ENCODE measurements at regions not wholly inside any gene's neighbourhood (a gene's known extent, or its start where the extent isn't known, plus 50 kb on each side); places are given as distances from the start of the nearest gene placed in this dataset.

DNA sequence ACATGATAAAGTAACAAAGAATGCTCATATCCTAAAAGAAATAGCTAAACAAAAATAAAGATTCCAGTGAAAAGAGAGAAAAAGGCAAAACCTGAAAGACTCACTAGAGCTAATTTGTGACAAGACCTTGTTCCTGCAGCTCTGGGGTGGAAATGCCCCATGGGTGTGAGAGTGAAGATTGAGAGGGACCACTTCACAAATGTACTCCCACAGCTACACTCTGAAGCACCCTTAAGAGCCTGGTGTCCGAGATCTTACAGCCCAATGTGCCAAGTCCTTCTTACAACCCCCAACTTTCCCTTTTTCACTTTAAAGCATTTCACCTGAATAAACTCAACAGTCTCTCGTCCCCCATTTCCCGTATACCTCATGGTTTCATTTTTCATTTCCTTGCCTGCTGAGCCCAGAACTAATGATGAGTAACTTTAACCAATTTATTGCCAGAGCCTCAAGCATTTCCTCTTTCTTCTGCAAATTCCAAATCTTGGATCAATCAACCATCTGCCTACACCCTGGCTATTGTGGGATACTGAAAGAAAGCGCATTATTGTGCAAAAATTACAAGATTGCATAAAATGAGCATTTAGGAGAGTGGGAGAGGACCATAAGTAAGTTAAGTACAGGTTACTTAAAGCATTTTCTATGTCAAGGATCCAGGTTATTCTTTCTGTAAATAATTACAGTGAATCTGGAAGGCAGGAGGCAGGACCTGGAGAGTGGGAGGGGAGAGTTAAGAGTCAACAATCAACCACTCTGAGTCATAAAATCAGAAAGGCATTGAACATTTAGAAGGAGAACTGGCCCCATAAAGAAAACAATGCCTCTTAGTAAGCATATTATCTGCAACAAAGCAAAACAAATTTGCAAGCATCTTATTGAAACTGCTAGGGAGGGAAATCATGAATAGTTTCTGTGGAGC is 804.4 kb upstream of the CELF4 start:
- no peak for TF ChIP-seq POLR2A (IDR thresholded peaks at IDR 0.05)
- TF ChIP-seq POLR2AphosphoS5 (IDR thresholded peaks at IDR 0.05): no peak
- no peak for TF ChIP-seq EP300 (IDR thresholded peaks at IDR 0.05)
- TF ChIP-seq, protein P1, sequence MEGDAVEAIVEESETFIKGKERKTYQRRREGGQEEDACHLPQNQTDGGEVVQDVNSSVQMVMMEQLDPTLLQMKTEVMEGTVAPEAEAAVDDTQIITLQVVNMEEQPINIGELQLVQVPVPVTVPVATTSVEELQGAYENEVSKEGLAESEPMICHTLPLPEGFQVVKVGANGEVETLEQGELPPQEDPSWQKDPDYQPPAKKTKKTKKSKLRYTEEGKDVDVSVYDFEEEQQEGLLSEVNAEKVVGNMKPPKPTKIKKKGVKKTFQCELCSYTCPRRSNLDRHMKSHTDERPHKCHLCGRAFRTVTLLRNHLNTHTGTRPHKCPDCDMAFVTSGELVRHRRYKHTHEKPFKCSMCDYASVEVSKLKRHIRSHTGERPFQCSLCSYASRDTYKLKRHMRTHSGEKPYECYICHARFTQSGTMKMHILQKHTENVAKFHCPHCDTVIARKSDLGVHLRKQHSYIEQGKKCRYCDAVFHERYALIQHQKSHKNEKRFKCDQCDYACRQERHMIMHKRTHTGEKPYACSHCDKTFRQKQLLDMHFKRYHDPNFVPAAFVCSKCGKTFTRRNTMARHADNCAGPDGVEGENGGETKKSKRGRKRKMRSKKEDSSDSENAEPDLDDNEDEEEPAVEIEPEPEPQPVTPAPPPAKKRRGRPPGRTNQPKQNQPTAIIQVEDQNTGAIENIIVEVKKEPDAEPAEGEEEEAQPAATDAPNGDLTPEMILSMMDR (IDR thresholded peaks at IDR 0.05): no peak
- no peak for DNase-seq
- WGBS, 2 donors: 54 to 55% methylated on average over 4 of the region's 4 CpGs
- no peaks in the 10 kb centered on the region for H3K4me1 ChIP-seq
- H3K27me3 ChIP-seq: no peaks in the 10 kb centered on the region
- intact Hi-C loops (cut with DNase I): no loop called here
- no peak overlapping the region for H3K4me3 ChIP-seq
- no peak overlapping the region for H3K27ac ChIP-seq
- H3K9me3 ChIP-seq: no peaks in the 10 kb centered on the region
- no peaks in the 10 kb centered on the region for H3K36me3 ChIP-seq

DNA sequence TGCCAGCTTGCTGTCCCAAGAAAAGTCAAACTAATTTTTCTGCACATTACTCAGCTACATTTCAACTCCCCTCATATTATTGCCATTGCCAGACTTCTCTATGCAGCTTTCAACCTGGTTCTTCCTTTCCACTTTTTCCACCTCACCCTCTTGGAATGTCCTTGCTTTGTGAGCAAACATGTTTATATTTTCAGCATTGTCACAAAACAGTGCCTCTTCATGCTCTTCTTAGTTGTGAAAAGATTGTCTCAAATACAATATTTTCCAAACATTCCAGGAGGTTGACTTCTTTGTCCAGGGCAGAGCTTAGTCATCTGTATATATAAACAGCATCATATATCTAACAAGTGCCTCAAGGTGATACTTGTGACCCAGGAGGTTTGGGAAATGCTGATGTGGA is 803.3 kb upstream of the CELF4 start:
- TF ChIP-seq EP300 (IDR thresholded peaks at IDR 0.05) (no peak), POLR2A (IDR thresholded peaks at IDR 0.05) (no peak), POLR2AphosphoS5 (IDR thresholded peaks at IDR 0.05) (no peak)
- TF ChIP-seq, protein P1 (IDR thresholded peaks at IDR 0.05): no peak
- Histone ChIP-seq H3K27ac (no peak overlapping the region), H3K9me3 (no peaks in the 10 kb centered on the region), H3K36me3 (no peaks in the 10 kb centered on the region), H3K4me1 (no peaks in the 10 kb centered on the region), H3K27me3 (no peaks in the 10 kb centered on the region), H3K4me3 (no peak overlapping the region)
- intact Hi-C loops (cut with DNase I): no loop called here
- DNase-seq: no peak

DNA sequence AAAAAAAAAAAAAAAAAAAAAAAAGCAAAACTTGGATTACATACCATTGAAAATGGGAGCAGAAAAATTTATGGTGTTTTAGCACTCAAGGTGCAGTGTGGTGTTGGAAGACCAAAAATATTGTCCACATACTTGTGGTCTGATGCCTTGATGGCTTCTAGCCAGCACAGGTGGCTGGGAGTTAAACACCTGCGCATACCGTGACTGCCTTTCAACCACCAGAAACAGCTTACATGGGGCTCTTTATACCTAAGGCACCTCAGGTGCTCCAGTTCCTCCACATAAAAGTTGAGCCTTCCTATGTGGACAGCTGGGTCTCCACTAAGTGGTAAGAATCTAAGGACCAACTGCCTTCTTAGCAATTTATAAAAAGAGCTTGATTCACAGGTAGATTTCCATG is 802.6 kb upstream of the CELF4 start:
- H3K36me3 ChIP-seq: no peaks in the 10 kb centered on the region
- no peak overlapping the region for H3K27ac ChIP-seq
- H3K4me3 ChIP-seq: no peak overlapping the region
- no peak for TF ChIP-seq EP300 (IDR thresholded peaks at IDR 0.05)
- no peak for TF ChIP-seq POLR2AphosphoS5 (IDR thresholded peaks at IDR 0.05)
- TF ChIP-seq POLR2A (IDR thresholded peaks at IDR 0.05): no peak
- TF ChIP-seq, protein P1 (IDR thresholded peaks at IDR 0.05): no peak
- H3K27me3 ChIP-seq: no peaks in the 10 kb centered on the region
- DNase-seq: no peak
- H3K4me1 ChIP-seq: no peaks in the 10 kb centered on the region
- intact Hi-C loops (cut with DNase I): no loop called here
- WGBS, 2 donors: 92 to 93% methylated on average over 2 of the region's 2 CpGs
- no peaks in the 10 kb centered on the region for H3K9me3 ChIP-seq

DNA sequence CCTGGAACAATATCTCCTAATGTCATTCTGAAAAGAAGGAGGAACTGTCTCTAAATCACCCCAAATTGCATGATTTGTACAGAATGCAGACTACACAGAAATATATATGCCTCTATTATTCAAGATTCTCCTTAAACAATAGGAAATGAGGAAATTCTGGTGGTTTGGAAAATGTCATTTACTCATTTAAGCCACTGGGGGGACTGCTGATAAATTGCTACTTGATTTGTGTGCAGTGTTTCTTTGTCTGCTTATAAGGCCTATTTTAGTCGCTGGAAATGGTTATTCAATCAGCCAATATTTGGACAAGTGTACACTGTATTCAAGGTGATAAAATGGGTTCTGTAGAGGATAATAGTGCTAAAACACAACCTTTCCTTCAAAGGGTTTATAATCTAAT is 801.9 kb upstream of the CELF4 start:
- TF ChIP-seq, protein P1 (IDR thresholded peaks at IDR 0.05): no peak
- TF ChIP-seq EP300 (IDR thresholded peaks at IDR 0.05) (no peak), POLR2A (IDR thresholded peaks at IDR 0.05) (no peak), POLR2AphosphoS5 (IDR thresholded peaks at IDR 0.05) (no peak)
- DNase-seq: no peak

More for the DNA sequence above, 801.9 kb upstream of the CELF4 start:
- intact Hi-C loops (cut with DNase I): no loop called here
- Histone ChIP-seq H3K36me3 (no peaks in the 10 kb centered on the region), H3K4me1 (no peaks in the 10 kb centered on the region), H3K27ac (no peak overlapping the region), H3K4me3 (no peak overlapping the region), H3K27me3 (no peaks in the 10 kb centered on the region), H3K9me3 (no peaks in the 10 kb centered on the region)
- 71 to 75% methylated on average over 1 of the region's 1 CpG for WGBS, 2 donors

Data from sigmoid colon (tissue), 6 donors.